Activated naive CD4-positive, alpha-beta T cell treated with anti-CD3 and anti-CD28 coated beads, Interleukin-2, amount 50 U/mL, for 72 hours (primary cell): ENCODE measurements at regions not wholly inside any gene's neighbourhood (a gene's known extent, or its start where the extent isn't known, plus 50 kb on each side); places are given as distances from the start of the nearest gene placed in this dataset.
"Not testable (repeated sequence)": the region's sequence is repeated elsewhere in the genome, so short reads cannot be mapped to it uniquely, and the experiment has no call there.

Experiments
- ATAC-seq, 2 donors: fragments of 150-1000 bp; cut with Tn5 transposase; 2 replicates each; pipeline ENCODE4 v1.10.0; 2021; ENCODE audit warnings: mild to moderate bottlenecking in 2 of 2, moderate library complexity in 2 of 2
- DNase-seq, 2 donors: peaks; one replicate each; pipeline ENCODE4 v3.0.0; 2021 to 2022; ENCODE audit warnings: low spot score in 2 of 2
- H3K27ac Mint-ChIP-seq, 2 donors: one replicate each; pipeline ENCODE4 v1.8.0; 2022; ENCODE audit warnings: mild to moderate bottlenecking in 2 of 2, mixed read lengths in 2 of 2
- H3K36me3 Mint-ChIP-seq, 2 donors: one replicate each; pipeline ENCODE4 v1.8.0; 2022; ENCODE audit warnings: mixed read lengths in 2 of 2
- H3K9me3 Mint-ChIP-seq, 2 donors: one replicate each; pipeline ENCODE4 v1.8.0; 2022; ENCODE audit warnings: mixed read lengths in 2 of 2

DNA sequence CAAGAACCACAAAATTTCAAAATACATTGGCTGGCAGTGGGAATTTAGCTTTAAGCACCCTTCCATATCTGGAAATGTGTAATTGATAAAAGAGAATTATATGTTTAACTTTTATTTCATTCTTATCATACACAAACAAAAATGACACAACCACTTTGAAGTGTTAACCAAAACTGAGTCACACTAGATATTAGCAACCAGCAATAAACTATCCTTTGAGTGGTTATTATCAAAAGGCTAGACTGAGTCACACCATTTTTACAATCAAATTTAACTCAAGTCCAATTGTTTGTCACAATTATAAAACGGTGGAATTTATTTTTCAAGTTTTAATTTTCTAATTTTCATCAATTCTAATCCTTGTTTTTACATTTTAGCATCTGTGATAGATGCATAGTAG is 121.7 kb downstream of the LIG4 start:
- H3K36me3 Mint-ChIP-seq, result no peaks in the 10 kb centered on the region
- no peak overlapping the region for H3K27ac Mint-ChIP-seq
- no peak for DNase-seq
- no peak for ATAC-seq
- H3K9me3 Mint-ChIP-seq, result no peaks in the 10 kb centered on the region

DNA sequence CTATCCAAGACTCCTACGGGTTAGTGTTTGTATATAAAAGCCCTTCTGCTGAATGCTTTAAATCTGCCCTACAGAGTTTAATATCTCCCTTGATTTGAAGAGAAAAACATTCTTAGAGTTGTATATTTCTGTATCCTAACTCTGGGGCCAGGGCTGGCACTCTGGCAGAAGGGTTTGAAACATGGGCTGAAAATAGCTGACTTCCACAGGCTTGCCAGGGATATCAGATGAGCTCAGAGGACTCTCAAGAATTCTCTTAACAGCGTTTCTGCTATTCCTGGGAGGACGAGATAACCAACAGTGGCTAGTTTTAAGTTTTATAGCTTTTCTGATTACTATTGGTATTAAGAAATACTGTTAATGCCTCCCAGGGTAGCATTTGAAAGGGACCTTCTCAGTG is 127.5 kb downstream of the LIG4 start:
- Mint-ChIP-seq H3K27ac (no peak overlapping the region), H3K9me3 (no peaks in the 10 kb centered on the region), H3K36me3 (no peaks in the 10 kb centered on the region)
- ATAC-seq (no peak), DNase-seq (no peak)

- ATAC-seq (no peak), DNase-seq (no peak)
- H3K9me3 Mint-ChIP-seq, result no peaks in the 10 kb centered on the region
- H3K27ac Mint-ChIP-seq, result no peak overlapping the region
- H3K36me3 Mint-ChIP-seq, result no peaks in the 10 kb centered on the region
Measured at GRCh38 chr13:108086678-108087077, 128.7 kb downstream of the LIG4 start.

DNA sequence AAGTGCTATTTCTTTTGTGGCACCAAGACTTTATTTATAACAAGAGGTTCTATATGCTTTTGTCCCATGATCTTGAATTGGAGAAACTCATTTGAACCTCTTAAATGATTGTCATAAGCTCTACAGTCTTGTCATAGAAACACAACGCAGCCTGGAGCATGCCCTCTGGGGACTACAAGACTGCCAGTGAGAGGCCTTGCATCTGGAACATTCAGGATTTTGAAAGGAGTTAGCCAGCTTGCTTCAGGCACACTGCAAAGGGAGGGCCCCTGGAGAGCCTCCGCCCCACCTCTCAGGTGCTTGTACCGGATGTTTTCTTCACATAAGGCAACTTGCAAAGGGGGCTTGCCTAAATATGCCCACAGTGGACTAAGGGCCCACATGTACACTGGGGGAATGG is 130.5 kb downstream of the LIG4 start:
- no peaks in the 10 kb centered on the region for H3K36me3 Mint-ChIP-seq
- H3K9me3 Mint-ChIP-seq, result no peaks in the 10 kb centered on the region
- ATAC-seq (no peak), DNase-seq (no peak)
- no peak overlapping the region for H3K27ac Mint-ChIP-seq

DNA sequence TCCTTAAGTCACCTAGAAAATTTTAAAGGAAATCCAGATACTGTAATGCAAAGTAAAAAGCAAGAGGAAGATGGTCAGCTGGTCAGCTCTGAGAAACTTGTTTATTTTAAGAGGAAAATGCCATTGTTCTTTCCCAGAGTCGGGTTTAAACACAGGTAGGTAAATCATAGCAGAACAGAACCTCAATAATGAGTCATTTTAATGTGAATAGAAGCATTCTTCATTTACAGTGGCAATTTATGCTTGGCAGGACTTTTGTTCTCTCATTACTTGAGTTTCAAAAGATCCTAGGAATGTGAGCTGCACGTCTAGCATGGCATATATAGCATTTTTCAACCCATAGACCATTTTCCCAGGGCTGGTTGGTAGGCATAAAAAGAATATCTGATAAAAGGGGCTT is 132.3 kb downstream of the LIG4 start:
- no peak overlapping the region for H3K27ac Mint-ChIP-seq
- no peak for DNase-seq
- H3K9me3 Mint-ChIP-seq, result peaks cover 5% of the 10 kb centered on the region in 2 donors
- H3K36me3 Mint-ChIP-seq, result peaks cover 0 to 5% of the 10 kb centered on the region in 2 donors
- no peak for ATAC-seq

- H3K27ac Mint-ChIP-seq, result no peak overlapping the region
- ATAC-seq, result no peak
Measured at GRCh38 chr13:108082481-108082880, 132.9 kb downstream of the LIG4 start.

GRCh38 chr13:108077284-108077683 is 138.1 kb downstream of the LIG4 start:
- no peak for ATAC-seq
- H3K27ac Mint-ChIP-seq, result no peak overlapping the region
- peaks cover 0 to 5% of the 10 kb centered on the region in 2 donors for H3K36me3 Mint-ChIP-seq
- no peak for DNase-seq
- H3K9me3 Mint-ChIP-seq, result peaks cover 22 to 25% of the 10 kb centered on the region in 2 donors

More at GRCh38 chr13:108082481-108082880, 132.9 kb downstream of the LIG4 start:
- no peak for DNase-seq
- peaks cover 5% of the 10 kb centered on the region in 2 donors for H3K9me3 Mint-ChIP-seq
- peaks cover 0 to 5% of the 10 kb centered on the region in 2 donors for H3K36me3 Mint-ChIP-seq

DNA sequence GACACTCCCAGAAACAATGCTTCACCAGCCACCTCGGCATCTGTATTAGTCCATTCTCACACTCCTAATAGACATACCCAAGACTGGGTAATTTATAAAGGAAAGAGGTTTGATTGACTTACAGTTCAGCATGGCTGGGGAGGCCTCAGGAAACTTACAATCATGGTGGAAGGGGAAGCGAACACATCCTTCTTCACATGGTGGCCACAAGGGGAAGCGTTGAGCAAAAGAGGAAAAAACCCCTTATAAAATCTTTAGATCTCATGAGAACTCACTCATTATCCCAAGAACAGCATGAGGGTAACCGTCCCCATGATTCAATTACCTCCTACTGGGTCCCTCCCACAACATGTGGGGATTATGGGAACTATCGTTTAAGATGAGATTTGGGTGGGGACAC is 140.9 kb downstream of the LIG4 start:
- not testable (repeated sequence) for H3K27ac Mint-ChIP-seq, ATAC-seq, DNase-seq
- H3K36me3 Mint-ChIP-seq, result peaks cover 0 to 11% of the 10 kb centered on the region in 2 donors
- H3K9me3 Mint-ChIP-seq, result peaks cover 37 to 38% of the 10 kb centered on the region in 2 donors

DNA sequence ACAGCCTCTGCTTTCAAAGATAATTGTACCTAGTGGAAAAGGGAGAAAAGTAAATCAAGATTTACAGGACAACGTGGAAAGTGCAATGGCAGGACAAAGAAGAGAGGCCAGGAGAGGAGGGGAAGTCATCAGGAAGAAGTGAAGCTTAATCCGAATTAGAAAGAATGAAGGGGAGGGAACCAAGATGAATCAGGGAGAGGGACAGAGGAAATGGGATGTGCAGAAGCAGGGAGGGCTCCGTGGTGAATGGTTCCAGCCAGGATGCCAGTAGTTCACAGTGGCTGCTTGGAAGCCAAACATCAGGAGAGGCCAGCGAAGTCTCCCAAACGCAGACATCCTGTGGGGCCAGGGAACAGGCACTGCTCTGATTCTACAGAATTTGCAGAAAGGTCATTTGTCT is 144.4 kb downstream of the LIG4 start:
- ATAC-seq (no peak), DNase-seq (no peak)
- H3K36me3 Mint-ChIP-seq, result peaks cover 0 to 20% of the 10 kb centered on the region in 2 donors
- no peak overlapping the region for H3K27ac Mint-ChIP-seq
- peaks cover 27 to 38% of the 10 kb centered on the region in 2 donors for H3K9me3 Mint-ChIP-seq

GRCh38 chr13:108070491-108070890 is 144.8 kb downstream of the LIG4 start:
- Mint-ChIP-seq H3K27ac (no peak overlapping the region), H3K36me3 (peaks cover 0 to 20% of the 10 kb centered on the region in 2 donors), H3K9me3 (peaks cover 27 to 38% of the 10 kb centered on the region in 2 donors)
- DNase-seq (no peak), ATAC-seq (no peak)

DNA sequence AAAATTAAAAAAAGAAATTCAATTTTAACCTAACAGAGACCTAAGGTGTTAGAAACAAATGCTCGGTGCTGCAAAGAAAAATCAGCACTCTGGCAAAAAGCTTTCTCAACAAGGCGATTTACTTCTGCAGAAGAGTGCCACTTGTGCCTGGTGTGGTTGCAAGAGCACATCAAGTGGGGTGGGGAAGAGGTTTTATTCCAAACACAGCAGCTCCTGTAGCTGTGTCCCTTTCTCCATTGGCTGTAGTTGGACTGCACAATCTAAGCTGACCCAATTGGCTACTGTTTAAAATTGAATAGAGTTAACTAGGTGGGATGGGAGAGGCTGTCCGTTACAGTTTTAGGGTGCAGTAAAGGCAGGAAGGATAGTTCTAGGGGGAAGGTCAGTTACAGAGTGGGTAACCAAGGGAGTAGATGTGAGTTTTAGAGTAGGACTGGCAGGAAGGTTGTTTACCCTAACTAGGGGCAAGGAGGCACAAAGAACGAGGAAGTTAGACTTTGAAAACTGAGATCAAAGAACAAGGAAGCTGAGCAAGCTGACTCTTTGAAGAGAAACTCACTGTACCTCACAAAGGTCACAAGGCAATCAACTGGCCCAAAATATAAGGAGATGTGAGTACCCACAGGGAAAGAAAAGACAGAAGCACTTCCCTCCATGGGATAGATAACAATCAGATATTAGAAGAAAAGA is 145.7 kb downstream of the LIG4 start:
- Mint-ChIP-seq H3K9me3 (peaks cover 27 to 38% of the 10 kb centered on the region in 2 donors), H3K27ac (no peak overlapping the region), H3K36me3 (peaks cover 0 to 20% of the 10 kb centered on the region in 2 donors)
- DNase-seq (no peak), ATAC-seq (no peak)

- not testable (repeated sequence) for ATAC-seq, H3K27ac Mint-ChIP-seq, DNase-seq
- H3K36me3 Mint-ChIP-seq, result peaks cover 0 to 13% of the 10 kb centered on the region in 2 donors
- peaks cover 4 to 27% of the 10 kb centered on the region in 2 donors for H3K9me3 Mint-ChIP-seq
Measured at GRCh38 chr13:108064372-108064771, 151.0 kb downstream of the LIG4 start.

- no peak for ATAC-seq
- Mint-ChIP-seq H3K27ac (no peak overlapping the region), H3K9me3 (peaks cover 0 to 15% of the 10 kb centered on the region in 2 donors), H3K36me3 (no peaks in the 10 kb centered on the region)
- DNase-seq, result no peak
Measured at GRCh38 chr13:108060111-108060510, 155.2 kb downstream of the LIG4 start.

GRCh38 chr13:108056278-108056677 is 159.1 kb downstream of the LIG4 start:
- Mint-ChIP-seq H3K27ac (no peak overlapping the region), H3K36me3 (no peaks in the 10 kb centered on the region), H3K9me3 (peaks cover 0 to 9% of the 10 kb centered on the region in 2 donors)
- DNase-seq (no peak), ATAC-seq (no peak)

DNA sequence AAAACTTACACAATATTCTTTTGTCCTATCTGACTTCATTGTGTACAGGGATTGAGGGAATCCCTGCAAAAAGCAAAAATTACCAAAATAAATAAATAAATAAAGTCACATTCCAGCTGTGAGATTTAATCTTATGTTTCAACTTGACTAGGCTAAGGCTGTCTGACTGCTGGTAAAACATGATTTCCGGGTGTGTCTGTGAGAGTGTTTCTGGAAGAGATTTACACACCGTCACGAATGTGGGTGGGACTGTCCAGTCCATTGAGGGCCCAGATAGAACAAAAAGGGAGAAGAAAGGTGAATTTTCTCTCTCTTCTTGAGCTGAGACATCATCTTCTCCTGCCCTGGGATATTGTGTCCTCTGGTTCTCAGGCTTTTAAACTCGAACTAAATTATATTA is 166.1 kb downstream of the LIG4 start:
- Mint-ChIP-seq H3K27ac (no peak overlapping the region), H3K36me3 (no peaks in the 10 kb centered on the region), H3K9me3 (peaks cover 0 to 8% of the 10 kb centered on the region in 2 donors)
- ATAC-seq, result no peak
- no peak for DNase-seq

DNA sequence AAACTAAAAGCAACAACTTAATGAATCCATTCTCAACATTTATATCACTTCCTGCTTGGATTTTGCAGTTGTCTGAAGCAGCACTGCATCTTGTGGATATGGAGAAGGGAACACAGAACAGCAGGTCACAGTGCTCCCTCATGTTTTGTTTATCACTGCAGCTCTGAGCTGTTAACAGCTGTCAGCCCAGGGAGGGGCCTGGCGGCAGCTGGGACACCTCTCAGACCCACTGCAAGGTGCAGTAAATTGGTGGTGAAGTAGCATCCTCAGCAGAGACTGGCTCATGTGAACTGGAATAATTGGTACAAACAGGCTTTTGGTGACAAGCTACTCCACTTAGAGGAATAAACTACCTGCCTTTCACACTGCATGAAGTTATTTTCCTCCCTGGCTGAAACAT is 170.4 kb downstream of the LIG4 start:
- no peak overlapping the region for H3K27ac Mint-ChIP-seq
- DNase-seq (no peak), ATAC-seq (no peak)
- peaks cover 5 to 9% of the 10 kb centered on the region in 2 donors for H3K9me3 Mint-ChIP-seq
- H3K36me3 Mint-ChIP-seq, result no peaks in the 10 kb centered on the region

- H3K27ac Mint-ChIP-seq, H3K36me3 Mint-ChIP-seq, ATAC-seq, H3K9me3 Mint-ChIP-seq, DNase-seq: not testable (repeated sequence)
Measured at GRCh38 chr13:108042866-108043265, 172.5 kb downstream of the LIG4 start.

GRCh38 chr13:108037348-108037747 is 178.0 kb downstream of the LIG4 start:
- H3K27ac Mint-ChIP-seq, result no peak overlapping the region
- DNase-seq, result no peak
- no peak for ATAC-seq
- no peaks in the 10 kb centered on the region for H3K36me3 Mint-ChIP-seq
- H3K9me3 Mint-ChIP-seq, result peaks cover 8 to 17% of the 10 kb centered on the region in 2 donors
